GM12872 (cell line): ENCODE measurements at regions not wholly inside any gene's neighbourhood (a gene's known extent, or its start where the extent isn't known, plus 50 kb on each side); places are given as distances from the start of the nearest gene placed in this dataset.
A peak's percentile ranks its signal among the peaks of the same experiment; 100 is the strongest.

Experiments
- CTCF ChIP-seq: IDR thresholded peaks from 3 replicates; pipeline ENCODE4 v1.5.1; 2011; ENCODE audit warnings: low read depth, mild to moderate bottlenecking, low read length, moderate library complexity; ENCODE audit not compliant: insufficient read depth

GRCh38 chr20:4593149-4593525, 93.1 kb upstream of the PRNP start:
- TF ChIP-seq CTCF, result no peak

- TF ChIP-seq CTCF, result peak; percentile 85
Observed at GRCh38 chr20:4592316-4593148, 93.7 kb upstream of the PRNP start.

- TF ChIP-seq CTCF, result no peak
Observed at GRCh38 chr20:4591975-4592315, 94.3 kb upstream of the PRNP start.

DNA sequence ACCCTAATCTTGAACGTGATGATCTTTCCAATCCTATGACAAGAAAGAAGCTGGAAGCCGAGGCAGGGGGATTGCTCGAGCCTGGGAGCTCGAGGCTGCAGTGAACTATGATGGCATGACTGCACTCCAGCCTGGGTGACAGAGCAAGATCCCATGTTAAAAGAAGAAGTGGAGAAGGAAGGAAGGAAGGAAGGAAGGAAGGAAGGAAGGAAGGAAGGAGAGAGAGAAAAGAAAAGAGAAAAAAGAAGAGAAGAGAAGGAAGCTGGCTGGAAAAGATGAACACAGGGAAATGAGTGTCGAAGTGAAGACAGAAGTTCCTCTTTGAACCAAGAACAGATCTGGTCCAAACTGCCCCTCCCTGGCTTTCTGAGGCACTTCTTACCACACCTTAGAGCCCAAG, 100.5 kb upstream of the PRNP start:
- no peak for TF ChIP-seq CTCF

DNA sequence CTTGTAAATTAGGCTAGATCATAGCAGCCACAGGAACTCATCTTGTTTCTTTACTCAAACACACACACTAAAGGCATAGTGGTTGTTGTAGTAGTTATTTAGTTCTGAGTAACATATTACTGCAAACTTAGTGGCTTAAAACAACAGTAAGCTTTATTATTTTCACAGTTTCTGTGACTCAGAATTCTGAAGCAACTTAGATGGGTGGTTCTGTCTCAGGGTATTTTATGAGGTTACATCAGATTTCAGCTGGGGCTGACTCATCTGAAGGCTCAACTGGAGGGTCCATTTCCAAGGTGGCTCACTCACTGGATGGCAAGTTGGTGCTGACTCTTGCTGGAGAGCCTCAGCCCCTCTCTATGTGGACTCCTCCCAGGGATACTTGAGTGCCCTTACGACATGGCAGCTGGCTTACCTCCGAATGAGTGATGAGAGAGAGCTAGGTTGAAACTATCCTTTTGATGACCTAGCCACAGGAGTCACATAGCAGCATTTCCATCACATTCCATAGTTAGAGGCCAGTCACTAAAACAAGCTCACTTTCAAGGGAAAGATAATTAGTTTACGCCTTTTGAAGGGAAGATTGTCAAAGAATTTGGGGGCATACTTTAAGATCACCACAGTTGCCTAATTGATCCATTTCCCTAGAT, 101.0 kb upstream of the PRNP start:
- no peak for TF ChIP-seq CTCF

GRCh38 chr20:4584510-4584909, 101.7 kb upstream of the PRNP start:
- no peak for TF ChIP-seq CTCF

DNA sequence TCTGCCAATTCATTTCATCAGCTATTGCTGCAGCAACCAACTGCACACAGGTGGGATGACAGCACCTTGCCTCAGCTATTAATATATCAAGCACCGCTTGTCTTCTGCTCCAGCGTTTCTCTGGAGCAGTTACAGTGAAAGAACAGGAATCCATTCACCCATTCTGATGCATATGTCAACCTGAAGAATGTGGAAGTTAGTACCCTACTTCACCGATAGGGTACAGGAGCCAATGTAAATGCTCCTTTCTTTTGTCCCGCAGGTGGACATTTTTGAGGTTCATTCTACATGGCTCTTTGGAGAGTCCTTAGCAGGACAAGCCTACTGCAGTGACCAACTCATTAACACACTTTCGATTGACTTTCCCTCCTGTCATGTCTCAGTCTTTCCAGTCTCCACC, 104.4 kb upstream of the PRNP start:
- peak; percentile 44; the same call in 2 of the 3 replicates for TF ChIP-seq CTCF
